GM21576 (cell line): ENCODE measurements at regions not wholly inside any gene's neighbourhood (a gene's known extent, or its start where the extent isn't known, plus 50 kb on each side); places are given as distances from the start of the nearest gene placed in this dataset.
"Not testable (repeated sequence)": the region's sequence is repeated elsewhere in the genome, so short reads cannot be mapped to it uniquely, and the experiment has no call there.

Experiments used
- ATAC-seq: cut with Tn5 transposase; IDR thresholded peaks from one replicate; pipeline ENCODE4 v1.9.1; 2021; ENCODE audit warnings: mild to moderate bottlenecking, moderate library complexity; ENCODE audit not compliant: unreplicated experiment

DNA sequence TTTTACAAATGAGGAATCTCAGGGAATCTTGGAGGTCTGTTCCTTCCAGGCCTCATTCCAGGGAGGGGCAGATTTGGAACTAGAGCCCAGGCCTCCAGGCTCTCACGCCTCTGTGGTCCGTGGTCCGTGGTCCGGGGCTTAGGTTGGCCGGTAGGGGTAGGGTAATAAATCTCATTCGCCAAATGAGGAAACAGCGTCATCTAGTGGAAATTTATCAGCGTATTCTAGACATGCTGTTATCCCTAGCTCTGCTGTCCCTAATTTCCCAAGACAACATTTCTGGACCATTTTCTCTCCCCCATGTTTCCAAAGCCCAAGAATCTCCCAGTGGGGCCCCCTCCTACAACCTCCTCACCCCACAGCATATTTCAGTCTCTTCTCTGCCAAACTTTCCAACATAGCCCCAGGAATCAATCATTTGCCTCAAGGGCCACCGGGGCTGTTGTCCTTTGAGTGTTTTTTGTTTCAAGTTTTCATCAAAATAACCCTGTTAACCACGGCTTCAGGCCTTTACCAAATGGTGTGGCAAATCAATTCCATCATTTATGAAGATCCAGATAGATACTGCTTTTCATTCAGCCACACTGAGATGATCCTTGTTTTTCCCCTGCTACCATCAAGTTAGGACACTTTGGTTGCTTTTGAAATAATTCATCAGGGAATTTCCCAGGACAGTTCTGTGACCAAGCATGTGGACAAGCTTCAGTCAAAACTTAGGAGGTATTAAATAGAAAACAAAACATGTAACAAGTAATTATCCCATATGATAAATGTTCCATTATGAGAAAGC is 126.8 kb downstream of the ALDH8A1 start:
- ATAC-seq = peak; percentile 87

DNA sequence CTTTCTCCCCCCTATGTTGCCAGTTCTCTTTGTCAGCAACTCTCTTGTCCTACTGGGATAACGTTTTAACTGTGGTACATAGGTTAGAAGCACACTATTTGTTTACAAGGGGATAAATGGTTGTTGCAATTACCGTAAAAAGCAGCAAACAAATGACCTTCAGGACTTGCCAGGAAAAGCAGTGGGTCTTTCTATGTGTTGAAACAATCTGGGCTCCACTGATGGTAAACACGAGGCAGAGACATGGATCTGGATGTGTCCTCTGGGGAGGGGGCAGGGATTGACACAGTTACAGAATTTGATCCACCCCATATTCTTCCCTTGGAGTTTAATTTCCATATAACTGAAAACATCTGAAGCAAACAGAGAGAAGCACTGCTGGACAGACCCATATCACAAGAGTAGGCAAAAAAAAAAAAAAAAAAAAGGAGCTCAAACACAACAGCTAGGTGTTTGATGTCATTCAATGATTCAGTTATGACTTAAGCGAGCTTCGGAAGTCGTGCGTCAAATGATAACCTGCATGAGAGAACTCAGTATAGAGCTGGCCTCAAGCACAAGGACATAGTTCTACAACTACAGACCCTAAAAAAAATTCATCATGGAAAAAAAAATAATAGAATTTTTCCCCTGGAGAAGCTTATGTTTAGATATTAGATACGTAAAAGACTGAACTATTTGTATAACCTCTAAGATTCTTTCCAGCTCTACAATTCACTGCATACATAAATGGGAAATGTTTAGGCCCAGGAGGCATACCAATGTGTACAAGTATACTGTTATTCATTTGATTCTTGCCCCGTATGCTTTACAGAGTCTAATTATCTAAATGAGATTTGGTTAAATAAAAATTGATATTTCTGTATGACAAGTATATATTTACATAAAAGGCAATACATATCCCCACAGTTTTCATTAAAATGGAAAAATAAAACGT is 127.7 kb downstream of the ALDH8A1 start:
- no peak for ATAC-seq

- ATAC-seq = no peak
Observed at GRCh38 chr6:134821397-134821796, 128.5 kb downstream of the ALDH8A1 start.

DNA sequence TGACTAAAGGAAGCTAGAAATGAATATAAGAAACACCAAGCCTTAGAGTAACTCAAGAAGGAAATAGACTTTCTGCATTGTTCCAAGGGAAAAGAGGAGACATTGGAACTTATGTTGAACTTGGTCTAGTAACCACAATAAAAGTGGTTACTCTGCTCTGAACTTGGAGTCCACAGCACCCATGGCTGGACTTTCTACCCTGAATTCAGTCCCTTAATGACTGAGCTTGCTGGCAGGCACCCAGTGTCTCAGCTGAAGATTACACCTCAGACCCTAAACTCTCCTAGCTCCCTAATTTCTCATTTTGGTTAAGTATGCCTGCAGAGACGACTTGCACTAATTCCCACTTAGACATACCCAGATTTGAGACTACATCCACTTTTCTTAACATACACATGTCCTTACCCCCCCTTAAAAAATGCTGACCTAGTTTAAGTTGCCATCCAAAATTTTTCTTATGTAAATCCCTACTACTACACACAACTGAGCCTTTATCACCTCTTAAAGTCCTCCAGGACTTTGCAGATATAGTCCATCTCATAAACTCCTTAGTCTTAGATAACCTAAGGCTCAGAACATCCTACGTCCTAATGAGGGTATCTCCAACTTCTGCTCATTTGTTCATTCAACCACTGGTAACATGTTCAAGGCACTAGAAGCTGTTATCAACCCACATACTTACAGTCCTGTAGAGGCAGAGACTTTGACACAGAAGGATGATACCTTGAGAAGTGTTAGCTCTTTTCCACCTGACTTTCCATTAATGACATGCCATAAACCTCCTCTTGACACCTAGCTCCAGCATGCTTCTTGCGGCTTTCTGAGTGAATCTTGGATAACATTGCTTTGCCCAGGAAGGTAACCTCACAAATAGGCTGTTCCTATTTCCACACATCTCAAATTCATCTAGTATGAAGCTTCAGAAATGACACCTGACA is 129.8 kb downstream of the ALDH8A1 start:
- ATAC-seq = no peak

DNA sequence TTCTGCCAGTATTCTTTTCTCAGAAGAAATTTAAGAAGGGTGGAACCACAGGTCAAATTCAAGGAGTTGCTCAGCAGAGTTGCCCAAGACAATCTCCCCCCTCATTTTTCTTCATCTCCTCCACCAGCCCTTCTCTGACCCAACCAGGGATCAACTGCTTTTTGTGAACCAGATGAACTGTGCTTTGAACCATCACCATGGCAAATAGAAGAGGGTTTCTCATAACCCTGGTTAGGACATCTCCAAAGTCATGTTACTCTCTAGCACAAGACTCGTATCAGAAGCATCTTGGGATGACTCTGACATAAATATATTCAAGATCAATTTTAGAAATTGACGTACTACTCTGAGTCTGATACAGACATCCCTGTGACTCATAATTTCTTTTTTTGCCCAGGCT is 130.7 kb downstream of the ALDH8A1 start:
- ATAC-seq = no peak

DNA sequence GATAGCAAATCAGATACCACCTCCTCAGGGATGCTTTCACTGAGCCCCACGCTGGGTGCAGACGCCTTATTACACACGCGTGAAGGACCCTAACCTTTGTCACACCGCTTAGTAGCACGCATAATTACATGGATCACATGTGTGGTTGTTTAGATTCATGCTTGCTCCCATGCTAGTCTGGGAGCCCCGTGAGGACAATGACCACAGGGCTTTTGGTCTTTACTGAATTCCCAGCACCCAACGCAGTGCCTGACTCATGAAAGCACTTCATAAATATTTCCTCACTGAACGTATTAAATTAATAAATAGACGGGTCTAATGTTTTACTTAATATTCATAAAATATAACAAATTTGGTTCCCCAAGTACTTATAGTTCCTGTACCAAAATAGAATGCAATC is 132.5 kb downstream of the ALDH8A1 start:
- no peak for ATAC-seq

DNA sequence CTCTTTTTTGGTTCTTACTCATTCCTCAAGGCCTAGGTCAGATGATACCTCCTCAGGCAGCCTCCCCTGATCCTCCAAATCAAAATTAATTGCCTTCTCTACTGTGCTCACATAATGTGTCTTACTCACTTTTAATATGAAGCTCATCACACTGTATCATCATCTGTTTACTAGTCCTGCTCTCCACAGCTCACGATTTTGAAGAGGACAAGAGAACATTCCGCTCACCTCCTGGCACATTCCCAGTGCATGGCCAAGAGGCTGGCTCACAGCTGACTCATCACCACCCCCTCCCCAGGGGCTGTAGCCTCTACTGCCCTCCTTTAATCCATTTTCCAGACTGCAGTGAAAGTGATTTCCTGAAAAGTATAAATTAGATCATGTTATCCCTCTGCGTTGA is 133.1 kb downstream of the ALDH8A1 start:
- no peak for ATAC-seq

GRCh38 chr6:134816300-134816699 is 133.6 kb downstream of the ALDH8A1 start:
- no peak for ATAC-seq

DNA sequence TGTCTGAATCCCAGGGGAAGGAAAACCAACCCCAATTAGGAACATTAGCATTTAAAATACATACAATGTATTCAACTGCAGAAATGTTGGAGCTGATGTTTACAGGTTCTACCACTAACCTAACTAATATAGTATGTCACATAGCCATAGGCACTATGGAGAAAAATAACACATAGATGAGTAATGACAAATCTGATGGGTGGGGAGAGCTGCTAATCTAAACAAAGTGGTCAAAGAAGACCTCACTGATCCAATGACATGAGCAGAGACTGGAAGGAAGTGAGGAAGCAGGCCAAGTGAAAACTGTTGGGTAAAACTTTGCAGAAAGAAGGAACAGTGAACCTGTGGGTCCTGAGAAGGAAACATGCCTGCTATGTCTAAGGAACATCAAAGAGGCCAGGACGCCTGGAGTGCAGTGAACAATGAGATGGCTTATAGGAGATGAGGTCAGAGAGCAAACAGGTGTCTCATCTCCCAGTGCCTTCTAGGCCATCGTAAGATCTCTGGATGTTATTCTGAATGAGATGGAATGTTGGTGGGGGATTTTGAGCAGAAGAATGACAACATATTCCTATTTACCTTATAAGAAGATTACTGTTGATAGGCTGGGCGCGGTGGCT is 135.7 kb downstream of the ALDH8A1 start:
- ATAC-seq = no peak

- no peak for ATAC-seq
Observed at GRCh38 chr6:134813146-134813545, 136.8 kb downstream of the ALDH8A1 start.

DNA sequence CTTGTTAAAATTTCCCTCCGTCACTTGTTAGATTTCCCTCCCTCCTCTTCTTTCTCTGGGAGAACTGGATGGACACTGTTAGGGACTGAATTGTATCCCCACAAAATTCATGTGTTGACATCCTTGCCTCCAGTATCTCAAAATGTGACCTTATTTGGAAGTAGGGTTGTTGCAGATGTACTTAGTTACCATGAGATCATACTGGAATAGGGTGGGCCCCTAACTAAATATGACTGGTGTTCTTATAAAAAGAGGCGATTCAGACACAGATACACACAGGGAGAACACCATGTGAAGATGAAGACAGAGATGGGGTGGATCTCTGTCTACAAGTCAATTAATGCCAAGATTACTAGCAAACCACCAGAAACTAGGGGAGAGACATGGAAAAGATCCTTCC is 139.5 kb downstream of the ALDH8A1 start:
- no peak for ATAC-seq

- ATAC-seq = no peak
Observed at GRCh38 chr6:134809130-134809529, 140.8 kb downstream of the ALDH8A1 start.

- ATAC-seq = no peak
Observed at GRCh38 chr6:134806180-134806798, 143.6 kb downstream of the ALDH8A1 start.

GRCh38 chr6:134805168-134805567 is 144.7 kb downstream of the ALDH8A1 start:
- no peak for ATAC-seq

DNA sequence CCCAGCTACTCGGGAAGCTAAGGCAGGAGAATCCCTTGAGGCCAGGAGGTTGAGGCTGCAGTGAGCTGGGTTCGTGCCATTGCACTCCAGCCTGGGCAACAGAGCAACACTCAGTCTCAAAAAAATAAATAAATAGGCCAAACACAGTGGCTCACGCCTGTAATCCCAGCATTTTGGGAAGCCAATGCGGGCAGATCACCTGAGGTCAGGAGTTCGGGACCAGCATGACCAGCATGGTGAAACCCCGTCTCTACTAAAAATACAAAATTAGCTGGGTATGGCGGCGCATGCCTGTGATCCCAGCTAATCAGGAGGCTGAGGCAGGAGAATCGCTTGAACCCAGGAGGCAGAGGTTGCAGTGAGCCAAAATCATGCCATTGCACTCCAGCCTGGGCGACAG is 145.6 kb downstream of the ALDH8A1 start:
- ATAC-seq = not testable (repeated sequence)

DNA sequence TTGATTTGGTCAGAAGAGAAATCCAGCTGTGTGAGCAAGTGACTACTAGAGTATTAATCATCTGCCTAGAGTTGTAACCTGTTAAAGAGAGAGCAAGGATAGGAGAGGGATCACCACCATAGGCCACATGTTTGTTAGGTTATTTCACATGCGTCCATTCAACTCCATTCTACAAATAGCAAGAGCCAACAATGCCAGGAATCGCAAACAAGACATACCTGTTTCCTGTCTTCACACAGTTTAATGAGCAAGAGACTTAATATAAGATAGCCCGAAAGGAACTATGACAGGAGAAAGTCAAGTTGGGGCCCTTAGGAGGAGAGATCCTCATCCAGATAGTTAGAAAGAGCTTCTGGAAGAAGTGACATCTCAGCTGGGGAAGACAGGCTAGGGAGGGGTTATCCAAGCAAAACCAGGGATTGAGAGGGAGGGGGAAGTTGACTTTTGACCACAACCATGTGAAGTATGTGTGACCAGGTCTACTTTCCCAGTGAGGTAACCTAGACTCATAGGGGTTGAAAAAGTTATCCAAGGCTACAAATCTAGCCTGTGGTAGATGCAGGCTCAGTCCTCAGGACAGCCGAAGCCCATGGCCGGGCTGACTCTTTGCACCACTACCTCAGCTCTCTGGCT is 147.4 kb downstream of the ALDH8A1 start:
- no peak for ATAC-seq

- no peak for ATAC-seq
Observed at GRCh38 chr6:134797400-134798113, 152.3 kb downstream of the ALDH8A1 start.

DNA sequence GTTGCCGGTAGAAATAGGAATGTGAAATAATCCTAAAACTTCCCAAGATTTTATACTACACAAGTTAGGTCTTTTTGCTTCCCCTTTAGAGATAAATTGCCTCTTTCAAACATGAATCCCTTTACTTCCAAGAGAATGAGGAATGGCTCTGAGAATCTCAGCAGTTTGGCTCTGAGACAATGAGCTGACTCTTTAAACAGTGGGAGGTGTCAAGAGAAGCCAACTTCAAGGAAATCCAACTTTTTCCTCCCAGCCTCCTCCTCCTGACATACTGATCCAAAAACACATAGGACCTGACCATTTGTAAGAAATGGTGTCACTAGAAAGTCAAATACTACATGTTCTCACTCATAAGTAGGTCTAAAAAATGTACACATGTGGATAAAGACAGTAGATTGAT is 154.2 kb downstream of the ALDH8A1 start:
- ATAC-seq = no peak

DNA sequence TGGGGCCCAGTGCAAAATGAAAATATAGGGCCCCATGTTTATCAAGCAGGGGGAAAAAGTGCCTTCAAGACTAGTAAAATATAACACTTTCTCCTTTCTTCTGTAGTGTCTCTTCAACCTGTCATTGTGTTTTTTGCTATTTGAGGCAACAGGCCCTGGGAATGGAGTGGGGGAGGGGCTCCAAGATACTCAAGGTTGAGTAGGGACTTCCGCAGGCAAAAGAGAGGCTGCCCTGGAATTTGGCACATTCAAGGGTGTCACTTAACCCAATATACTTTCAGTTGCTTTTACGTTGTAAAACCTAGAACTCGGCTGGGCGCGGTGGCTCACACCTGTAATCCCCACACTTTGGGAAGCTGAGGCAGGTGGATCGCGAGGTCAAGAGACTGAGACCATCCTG is 154.9 kb downstream of the ALDH8A1 start:
- ATAC-seq = no peak
